CD8-positive, alpha-beta memory T cell (primary cell): ENCODE measurements at regions not wholly inside any gene's neighbourhood (a gene's known extent, or its start where the extent isn't known, plus 50 kb on each side); places are given as distances from the start of the nearest gene placed in this dataset.

ENCODE experiments used
- CTCF ChIA-PET: fragments of 350-600 bp; sonication (Branson Sonifier 250); formaldehyde crosslinking; loops from one replicate; lab custom pipeline; 2021; ENCODE audit warnings: antibody characterized with exemption; lab: Charles Lee
- POLR2A ChIA-PET: fragments of 350-600 bp; sonication (Branson Sonifier 250); formaldehyde crosslinking; loops from one replicate; lab custom pipeline; 2021; ENCODE audit warnings: antibody characterized with exemption; lab: Charles Lee
- DNase-seq, 5 donors: peaks; one replicate each; pipeline versions ENCODE4 v3.0.0 to v3.0.0-alpha.2; 2020 to 2022; ENCODE audit warnings: mixed read lengths in 1 of 5
- H3K27ac ChIP-seq: one replicate; pipeline ENCODE4 v1.7.0; 2013; ENCODE audit warnings: low read depth, mild to moderate bottlenecking, low read length, moderate library complexity
- H3K27me3 ChIP-seq: 2 replicates; pipeline ENCODE4 v1.7.0; 2013; ENCODE audit warnings: low read length, mild to moderate bottlenecking; ENCODE audit not compliant: insufficient read depth, poor library complexity, severe bottlenecking
- H3K36me3 ChIP-seq: 2 replicates; pipeline ENCODE4 v1.7.0; 2013; ENCODE audit warnings: mild to moderate bottlenecking, low read length, moderate library complexity; ENCODE audit not compliant: insufficient read depth
- H3K4me1 ChIP-seq: 2 replicates; pipeline ENCODE4 v1.7.0; 2013; ENCODE audit warnings: mild to moderate bottlenecking, low read length, moderate library complexity; ENCODE audit not compliant: insufficient read depth
- H3K4me3 ChIP-seq: 2 replicates; pipeline ENCODE4 v1.7.0; 2013; ENCODE audit warnings: mild to moderate bottlenecking, low read length
- H3K9me3 ChIP-seq: 2 replicates; pipeline ENCODE4 v1.7.0; 2013; ENCODE audit warnings: mild to moderate bottlenecking, low read length
- H3K27ac Mint-ChIP-seq, 8 donors: one replicate each; pipeline ENCODE4 v1.8.0; 2020 to 2021; ENCODE audit warnings: mixed read lengths in 8 of 8, mild to moderate bottlenecking in 6 of 8, inconsistent platforms in 3 of 8, moderate library complexity in 3 of 8
- H3K27me3 Mint-ChIP-seq, 2 donors: one replicate each; pipeline ENCODE4 v1.8.0; 2020 to 2021; ENCODE audit warnings: mixed read lengths in 2 of 2, mild to moderate bottlenecking in 1 of 2, moderate library complexity in 1 of 2
- H3K36me3 Mint-ChIP-seq, 3 donors: one replicate each; pipeline ENCODE4 v1.8.0; 2020 to 2021; ENCODE audit warnings: mixed read lengths in 3 of 3, inconsistent platforms in 1 of 3, mild to moderate bottlenecking in 1 of 3
- H3K4me1 Mint-ChIP-seq, 3 donors: one replicate each; pipeline ENCODE4 v1.8.0; 2020 to 2021; ENCODE audit warnings: mixed read lengths in 3 of 3, inconsistent platforms in 1 of 3, mild to moderate bottlenecking in 1 of 3
- H3K4me3 Mint-ChIP-seq, 7 donors: one replicate each; pipeline ENCODE4 v1.8.0; 2020 to 2021; ENCODE audit warnings: mixed read lengths in 7 of 7, mild to moderate bottlenecking in 6 of 7, moderate library complexity in 4 of 7, inconsistent platforms in 2 of 7
- H3K9me3 Mint-ChIP-seq, 5 donors: one replicate each; pipeline ENCODE4 v1.8.0; 2020 to 2022; ENCODE audit warnings: mixed read lengths in 5 of 5, mild to moderate bottlenecking in 3 of 5, moderate library complexity in 2 of 5, inconsistent platforms in 1 of 5

DNA sequence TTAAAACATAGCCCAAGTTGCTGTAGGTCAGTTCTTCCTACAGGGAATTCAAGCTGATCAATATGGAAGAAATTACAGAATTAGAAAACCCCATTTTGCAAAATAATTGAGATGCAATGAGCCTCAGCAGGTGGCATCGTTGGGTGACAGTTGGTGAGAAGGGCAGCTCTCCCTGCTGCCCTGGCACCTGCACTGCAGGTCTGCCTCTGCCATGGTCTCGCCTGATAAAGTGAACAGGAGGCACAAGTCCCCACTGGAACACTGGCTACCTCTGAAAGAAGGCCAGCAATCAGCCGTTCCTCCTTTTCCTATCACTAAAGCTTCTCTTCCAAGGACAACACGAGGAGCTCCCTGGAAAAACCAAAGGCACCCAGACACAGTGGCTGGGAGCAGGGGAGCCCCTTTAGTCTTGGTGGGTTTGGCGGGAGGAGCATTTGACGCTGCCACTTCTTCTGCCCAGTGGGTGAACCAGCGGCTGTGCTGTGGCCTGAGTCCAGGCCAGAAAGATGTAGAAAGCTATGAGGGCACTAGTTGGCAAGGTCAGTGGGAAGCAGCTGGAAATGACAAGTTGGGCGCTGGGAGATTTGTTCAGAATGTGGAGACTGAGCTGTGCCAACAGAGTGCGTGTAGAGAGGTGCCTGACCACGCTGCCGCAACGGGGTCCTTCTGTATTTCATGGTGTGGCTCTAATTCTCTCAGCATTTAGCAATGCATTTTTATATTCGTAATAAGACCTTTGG is 93.1 kb downstream of the RIPK4 start:
- no peak overlapping the region for H3K27ac Mint-ChIP-seq
- POLR2A ChIA-PET = no interaction called here
- Histone ChIP-seq H3K27ac (no peak overlapping the region), H3K9me3 (no peaks in the 10 kb centered on the region), H3K27me3 (no peaks in the 10 kb centered on the region), H3K4me3 (no peak overlapping the region), H3K36me3 (no peaks in the 10 kb centered on the region), H3K4me1 (no peaks in the 10 kb centered on the region)
- no peaks in the 10 kb centered on the region for H3K9me3 Mint-ChIP-seq
- DNase-seq = no peak
- CTCF ChIA-PET = no interaction called here
- H3K27me3 Mint-ChIP-seq = peaks cover 7 to 19% of the 10 kb centered on the region in 2 donors
- H3K36me3 Mint-ChIP-seq = no peaks in the 10 kb centered on the region
- no peak overlapping the region for H3K4me3 Mint-ChIP-seq
- peaks cover 7 to 15% (median 10%) of the 10 kb centered on the region in 3 donors for H3K4me1 Mint-ChIP-seq

- H3K9me3 Mint-ChIP-seq = no peaks in the 10 kb centered on the region
- no peak overlapping the region for H3K27ac Mint-ChIP-seq
- H3K4me1 ChIP-seq = no peaks in the 10 kb centered on the region
- ChIA-PET POLR2A (no interaction called here), CTCF (no interaction called here)
- H3K27me3 Mint-ChIP-seq = peaks cover 9 to 19% of the 10 kb centered on the region in 2 donors
- no peak overlapping the region for H3K4me3 ChIP-seq
- H3K4me1 Mint-ChIP-seq = peaks cover 7 to 15% (median 10%) of the 10 kb centered on the region in 3 donors
- H3K27me3 ChIP-seq = no peaks in the 10 kb centered on the region
- no peak for DNase-seq
- no peaks in the 10 kb centered on the region for H3K36me3 ChIP-seq
- no peaks in the 10 kb centered on the region for H3K9me3 ChIP-seq
- H3K36me3 Mint-ChIP-seq = no peaks in the 10 kb centered on the region
- H3K4me3 Mint-ChIP-seq = no peak overlapping the region
- no peak overlapping the region for H3K27ac ChIP-seq
Measured at GRCh38 chr21:41673071-41673470, 93.8 kb downstream of the RIPK4 start.

- no peak for DNase-seq
- H3K4me3 ChIP-seq = no peak overlapping the region
- peak overlapping the region in 1 of 8 donors; percentile 61 for H3K27ac Mint-ChIP-seq
- H3K36me3 Mint-ChIP-seq = no peaks in the 10 kb centered on the region
- H3K4me3 Mint-ChIP-seq = peak overlapping the region in 2 of 7 donors; percentile 0 to 72
- no peaks in the 10 kb centered on the region for H3K9me3 ChIP-seq
- H3K36me3 ChIP-seq = no peaks in the 10 kb centered on the region
- CTCF ChIA-PET = no interaction called here
- H3K27me3 Mint-ChIP-seq = peaks cover 5 to 19% of the 10 kb centered on the region in 2 donors
- H3K27ac ChIP-seq = no peak overlapping the region
- no peaks in the 10 kb centered on the region for H3K27me3 ChIP-seq
- peaks cover 7 to 15% (median 10%) of the 10 kb centered on the region in 3 donors for H3K4me1 Mint-ChIP-seq
- POLR2A ChIA-PET = no interaction called here
- H3K9me3 Mint-ChIP-seq = no peaks in the 10 kb centered on the region
- no peaks in the 10 kb centered on the region for H3K4me1 ChIP-seq
Measured at GRCh38 chr21:41672543-41672915, 94.3 kb downstream of the RIPK4 start.

- H3K4me1 Mint-ChIP-seq = peaks cover 7 to 15% (median 10%) of the 10 kb centered on the region in 3 donors
- H3K4me3 Mint-ChIP-seq = no peak overlapping the region
- Histone ChIP-seq H3K36me3 (no peaks in the 10 kb centered on the region), H3K27me3 (no peaks in the 10 kb centered on the region), H3K4me1 (no peaks in the 10 kb centered on the region), H3K9me3 (no peaks in the 10 kb centered on the region), H3K27ac (no peak overlapping the region), H3K4me3 (no peak overlapping the region)
- ChIA-PET CTCF (no interaction called here), POLR2A (no interaction called here)
- no peak for DNase-seq
- H3K27ac Mint-ChIP-seq = no peak overlapping the region
- no peaks in the 10 kb centered on the region for H3K9me3 Mint-ChIP-seq
- H3K27me3 Mint-ChIP-seq = peaks cover 5 to 19% of the 10 kb centered on the region in 2 donors
- H3K36me3 Mint-ChIP-seq = no peaks in the 10 kb centered on the region
Measured at GRCh38 chr21:41671859-41672542, 94.9 kb downstream of the RIPK4 start.

DNA sequence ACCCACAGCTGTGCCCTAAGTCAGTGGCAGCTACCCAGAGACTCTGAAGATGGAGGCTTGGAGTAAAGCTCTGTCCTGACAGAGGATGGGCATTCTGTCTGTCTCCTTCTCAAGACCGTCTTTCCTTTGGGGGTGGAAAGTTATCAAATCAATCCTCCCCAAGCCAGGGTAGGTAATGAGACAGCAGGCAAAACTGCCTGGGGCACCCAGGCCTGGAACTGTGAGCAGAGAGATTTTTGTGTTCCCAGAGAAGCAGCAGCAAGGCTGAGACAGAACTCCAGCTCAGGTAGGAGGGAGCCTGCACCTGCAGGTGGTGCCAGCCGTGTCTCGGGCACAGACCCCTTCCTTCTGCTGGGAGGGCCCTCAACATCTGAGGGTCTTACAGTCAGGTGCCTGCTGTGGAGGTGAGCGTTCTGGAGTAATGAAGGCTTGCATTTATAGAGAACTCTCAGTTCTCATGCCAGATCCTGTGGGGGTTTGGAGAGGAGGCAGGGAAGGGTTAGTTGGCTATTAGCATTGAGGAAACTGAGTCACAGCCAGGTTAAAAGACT is 95.6 kb downstream of the RIPK4 start:
- H3K27ac ChIP-seq = no peak overlapping the region
- Mint-ChIP-seq H3K9me3 (no peaks in the 10 kb centered on the region), H3K36me3 (no peaks in the 10 kb centered on the region), H3K27me3 (peaks cover 5 to 17% of the 10 kb centered on the region in 2 donors), H3K27ac (peak overlapping the region in 2 of 8 donors; percentile 15 to 66), H3K4me3 (peak overlapping the region in 1 of 7 donors; percentile 59), H3K4me1 (peaks cover 7 to 15% (median 10%) of the 10 kb centered on the region in 3 donors)
- no peaks in the 10 kb centered on the region for H3K4me1 ChIP-seq
- H3K27me3 ChIP-seq = no peaks in the 10 kb centered on the region
- H3K9me3 ChIP-seq = no peaks in the 10 kb centered on the region
- no peaks in the 10 kb centered on the region for H3K36me3 ChIP-seq
- no peak overlapping the region for H3K4me3 ChIP-seq
- CTCF ChIA-PET = no interaction called here
- DNase-seq = no peak
- POLR2A ChIA-PET = no interaction called here

DNA sequence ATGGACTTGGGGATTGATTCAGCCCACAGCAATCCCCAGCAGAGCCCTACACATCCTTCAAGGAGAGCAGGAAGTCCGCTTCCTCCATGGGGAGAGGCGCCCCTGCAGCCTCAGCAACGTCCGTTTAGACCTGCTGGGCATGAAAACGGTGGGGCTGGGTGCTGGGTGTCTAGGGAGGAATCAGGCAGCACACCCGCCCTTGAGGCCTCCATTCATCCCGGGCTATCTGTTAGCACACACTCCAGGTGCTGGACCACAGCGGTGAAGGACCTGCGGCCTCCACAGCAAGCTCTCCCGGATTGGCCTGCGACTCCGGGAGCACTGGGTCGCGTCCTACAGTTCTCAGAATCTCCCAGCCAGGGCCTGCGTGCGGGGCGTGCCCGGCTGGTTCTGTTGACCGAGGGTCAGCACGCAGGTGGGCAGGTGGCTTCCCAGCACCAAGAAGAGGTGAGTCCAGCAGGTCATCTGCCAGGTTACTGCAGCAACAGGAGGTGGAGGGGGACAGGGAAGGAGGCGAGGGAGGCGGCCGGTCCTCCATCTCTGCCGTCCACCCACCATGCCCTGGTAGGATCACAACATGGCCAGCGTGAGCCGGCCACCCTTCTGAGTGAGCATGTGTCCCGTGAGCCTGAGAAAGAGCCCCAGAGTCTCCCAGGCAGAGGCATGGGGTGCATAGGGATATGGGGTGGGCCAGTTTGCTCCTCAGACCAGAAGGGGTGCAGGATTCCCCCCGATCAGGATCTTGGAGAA is 96.6 kb downstream of the RIPK4 start:
- Histone ChIP-seq H3K4me1 (no peaks in the 10 kb centered on the region), H3K9me3 (no peaks in the 10 kb centered on the region), H3K27ac (no peak overlapping the region), H3K27me3 (no peaks in the 10 kb centered on the region), H3K4me3 (no peak overlapping the region), H3K36me3 (no peaks in the 10 kb centered on the region)
- H3K36me3 Mint-ChIP-seq = no peaks in the 10 kb centered on the region
- no peak for DNase-seq
- no peak overlapping the region for H3K27ac Mint-ChIP-seq
- ChIA-PET POLR2A (no interaction called here), CTCF (no interaction called here)
- H3K4me3 Mint-ChIP-seq = no peak overlapping the region
- H3K27me3 Mint-ChIP-seq = peaks cover 5 to 13% of the 10 kb centered on the region in 2 donors
- peaks cover 7 to 15% (median 10%) of the 10 kb centered on the region in 3 donors for H3K4me1 Mint-ChIP-seq
- no peaks in the 10 kb centered on the region for H3K9me3 Mint-ChIP-seq

GRCh38 chr21:41669533-41669830 is 97.4 kb downstream of the RIPK4 start:
- peaks cover 7 to 15% (median 10%) of the 10 kb centered on the region in 3 donors for H3K4me1 Mint-ChIP-seq
- H3K36me3 ChIP-seq = no peaks in the 10 kb centered on the region
- ChIA-PET POLR2A (no interaction called here), CTCF (no interaction called here)
- no peaks in the 10 kb centered on the region for H3K4me1 ChIP-seq
- H3K9me3 Mint-ChIP-seq = no peaks in the 10 kb centered on the region
- no peaks in the 10 kb centered on the region for H3K27me3 ChIP-seq
- no peak overlapping the region for H3K4me3 Mint-ChIP-seq
- H3K36me3 Mint-ChIP-seq = no peaks in the 10 kb centered on the region
- no peak overlapping the region for H3K27ac Mint-ChIP-seq
- H3K27me3 Mint-ChIP-seq = peaks cover 5 to 16% of the 10 kb centered on the region in 2 donors
- DNase-seq = no peak
- no peak overlapping the region for H3K4me3 ChIP-seq
- H3K27ac ChIP-seq = no peak overlapping the region
- no peaks in the 10 kb centered on the region for H3K9me3 ChIP-seq
